HL-60 (cell line): ENCODE measurements at regions not wholly inside any gene's neighbourhood (a gene's known extent, or its start where the extent isn't known, plus 50 kb on each side); places are given as distances from the start of the nearest gene placed in this dataset.

ENCODE experiments used
- CTCF ChIP-seq: IDR thresholded peaks from one replicate; pipeline ENCODE4 v1.5.1; 2011; ENCODE audit warnings: low read length, control low read depth, inconsistent platforms; ENCODE audit not compliant: insufficient read depth
- GABPA ChIP-seq: IDR thresholded peaks from 2 replicates; pipeline ENCODE4 v1.6.1; 2012; ENCODE audit warnings: low read depth
- POLR2AphosphoS5 ChIP-seq: IDR thresholded peaks from 2 replicates; pipeline ENCODE4 v1.6.1; 2012; ENCODE audit warnings: low read depth
- REST ChIP-seq: IDR thresholded peaks from 2 replicates; pipeline ENCODE4 v1.6.1; 2012; ENCODE audit warnings: low read depth; ENCODE audit not compliant: insufficient replicate concordance
- SPI1 ChIP-seq: IDR thresholded peaks from 2 replicates; pipeline ENCODE4 v1.6.1; 2012; ENCODE audit warnings: low read depth, mild to moderate bottlenecking, borderline replicate concordance

DNA sequence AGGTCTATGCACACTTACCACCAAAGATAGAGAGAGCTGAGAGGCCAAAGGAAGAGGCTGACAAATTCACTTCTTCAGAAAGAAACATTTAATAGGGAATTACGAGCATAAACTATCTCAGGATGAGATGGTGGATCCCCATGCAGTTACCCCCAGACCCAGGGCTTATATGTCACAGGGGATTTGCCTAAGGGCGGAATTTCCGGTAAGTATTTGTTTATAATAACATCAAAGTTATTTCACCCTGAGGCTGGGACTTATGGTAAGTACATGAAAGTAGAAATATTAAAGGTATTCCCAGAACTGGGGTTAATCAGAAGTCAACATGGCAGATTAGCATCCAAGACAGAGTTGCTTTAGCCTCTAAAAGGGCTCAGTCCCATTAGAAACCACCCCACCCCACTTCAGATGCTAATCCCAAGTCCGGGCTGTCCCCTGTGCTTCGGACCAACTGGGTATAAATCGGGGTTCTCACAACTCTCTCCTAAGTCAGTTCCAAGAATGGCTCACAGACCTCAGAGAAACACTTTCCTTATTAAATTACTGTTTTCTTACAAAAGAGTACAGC, 247.4 kb upstream of the ZP4 start:
- no peak for TF ChIP-seq POLR2AphosphoS5
- no peak for TF ChIP-seq CTCF
- no peak for TF ChIP-seq REST
- no peak for TF ChIP-seq GABPA
- TF ChIP-seq SPI1 = no peak
